Suprapubic skin (tissue), 4 donors: ENCODE measurements at regions not wholly inside any gene's neighbourhood (a gene's known extent, or its start where the extent isn't known, plus 50 kb on each side); places are given as distances from the start of the nearest gene placed in this dataset.

ENCODE experiments used
- CTCF ChIP-seq, 2 donors: fragments of 200-600 bp in 1 of 2; fragments of 450-650 bp in 1 of 2; sonication (generic) in 1 of 2; IDR thresholded peaks; one replicate each; pipeline ENCODE4 v1.5.1; 2016 to 2019; ENCODE audit warnings: antibody characterized with exemption in 2 of 2, mild to moderate bottlenecking in 1 of 2, moderate library complexity in 1 of 2
- POLR2A ChIP-seq, 2 donors: fragments of 450-650 bp; IDR thresholded peaks; one replicate each; pipeline ENCODE4 v1.6.1; 2017; ENCODE audit warnings: antibody characterized with exemption in 2 of 2, mild to moderate bottlenecking in 2 of 2, moderate library complexity in 2 of 2
- POLR2AphosphoS5 ChIP-seq, 3 donors: sonication (generic); formaldehyde crosslinking; IDR thresholded peaks; one replicate each; pipeline ENCODE4 v1.6.1; 2017; ENCODE audit warnings: antibody characterized with exemption in 3 of 3

GRCh38 chr22:34129691-34130486, 209.6 kb upstream of the LARGE1 start:
- TF ChIP-seq CTCF (IDR thresholded peaks at IDR 0.05): no peak
- TF ChIP-seq POLR2A (IDR thresholded peaks at IDR 0.05): no peak
- no peak for TF ChIP-seq POLR2AphosphoS5 (IDR thresholded peaks at IDR 0.05)
